Spleen (tissue), 11 donors: ENCODE measurements at regions not wholly inside any gene's neighbourhood (a gene's known extent, or its start where the extent isn't known, plus 50 kb on each side); places are given as distances from the start of the nearest gene placed in this dataset.

Experiments
- DNase-seq: peaks from one replicate; pipeline ENCODE4 v3.0.0-alpha.2; 2020
- H3K27ac ChIP-seq, 8 donors: fragments of 200-600 bp; sonication (generic) in 7 of 8; 1 replicate in 4 of 8; 2 replicates in 4 of 8; pipeline versions ENCODE4 v1.5.0 to v1.8.0; 2016 to 2021; ENCODE audit warnings: inconsistent platforms in 4 of 8, mild to moderate bottlenecking in 4 of 8, moderate library complexity in 1 of 8
- H3K27me3 ChIP-seq, 7 donors: fragments of 200-600 bp; sonication (generic) in 6 of 7; replicated peaks in 1 of 7; 1 replicate in 4 of 7; 2 replicates in 3 of 7; pipeline versions ENCODE4 v1.5.0 to v1.8.0; 2016 to 2021; ENCODE audit warnings: inconsistent platforms in 3 of 7, mild to moderate bottlenecking in 1 of 7
- H3K36me3 ChIP-seq, 6 donors: fragments of 200-600 bp; sonication (generic) in 5 of 6; 1 replicate in 4 of 6; 2 replicates in 2 of 6; pipeline versions ENCODE4 v1.5.0 to v1.8.0; 2016 to 2021; ENCODE audit warnings: inconsistent platforms in 2 of 6
- H3K4me1 ChIP-seq, 6 donors: fragments of 200-600 bp; sonication (generic) in 5 of 6; 1 replicate in 3 of 6; 2 replicates in 3 of 6; pipeline versions ENCODE4 v1.5.0 to v1.8.0; 2016 to 2021; ENCODE audit warnings: inconsistent platforms in 3 of 6
- H3K4me3 ChIP-seq, 8 donors: fragments of 200-600 bp; sonication (generic) in 7 of 8; 1 replicate in 4 of 8; 2 replicates in 4 of 8; pipeline versions ENCODE4 v1.5.0 to v1.8.0; 2016 to 2021; ENCODE audit warnings: inconsistent platforms in 4 of 8, mild to moderate bottlenecking in 4 of 8, moderate library complexity in 2 of 8
- H3K9me3 ChIP-seq, 8 donors: fragments of 200-600 bp; sonication (generic) in 7 of 8; 1 replicate in 4 of 8; 2 replicates in 4 of 8; pipeline versions ENCODE4 v1.5.0 to v1.8.0; 2016 to 2021; ENCODE audit warnings: inconsistent platforms in 4 of 8
- POLR2A ChIP-seq, 3 donors: fragments of 450-650 bp; IDR thresholded peaks; one replicate each; pipeline ENCODE4 v1.5.1; 2017; ENCODE audit warnings: antibody characterized with exemption in 3 of 3, mild to moderate bottlenecking in 1 of 3
- POLR2AphosphoS5 ChIP-seq, 3 donors: sonication (generic); formaldehyde crosslinking; IDR thresholded peaks; one replicate each; pipeline ENCODE4 v1.5.1; 2017; ENCODE audit warnings: antibody characterized with exemption in 3 of 3
- WGBS, 5 donors: extraction: QIAGEN DNeasy Blood & Tissue Kit in 3 of 5; methylation state at CpG; one replicate each; pipeline versions ENCODE4 v1.1.5 to v1.1.7; 2013 to 2018; 5-methylcytosine and 5-hydroxymethylcytosine counted together
- intact Hi-C: fragments of 100-400 bp; cut with DNase I; formaldehyde crosslinking; loops from one replicate; pipeline ENCODE4 v1.15.0; 2023; ENCODE audit warnings: low total_unique reads
- TF ChIP-seq, protein P1 (sequence below), 11 experiments: fragments of 200-600 bp in 7 of 11; fragments of 450-650 bp in 4 of 11; sonication (generic) in 4 of 11; IDR thresholded peaks in 8 of 11; conservative IDR thresholded peaks in 3 of 11; 1 replicate in 7 of 11; 2 replicates in 4 of 11; pipeline versions ENCODE4 v1.4.0 to v1.8.0; 2016 to 2021; ENCODE audit warnings: antibody characterized with exemption in 11 of 11, inconsistent platforms in 4 of 11, mild to moderate bottlenecking in 1 of 11
- donor health status: healthy with polysubstance abuse.
- donor health status: DM: no; HTN: no; CAD: no; lungs with moderate emphysema.
- donor health status: DM: no; HTN: no; CAD: no.
- donor health status: Bipolar disorder and iron deficiency.
- donor health status: healthy.
- donor health status: DM: no; HTN: no; CAD: no.
- donor health status: DM: yes; HTN: yes; CAD: no.

GRCh38 chr13:59384154-59384553 lies 779.6 kb downstream of the DIAPH3 start:
- 0 to 18% (median 7%) methylated on average over 1 of the region's 1 CpG for WGBS, 5 donors
- Histone ChIP-seq H3K4me3 (no peak overlapping the region), H3K4me1 (no peaks in the 10 kb centered on the region), H3K27ac (peak overlapping the region in 4 of 8 donors; percentile 26 to 58 (median 36)), H3K36me3 (no peaks in the 10 kb centered on the region), H3K9me3 (peaks cover 0 to 24% (median 13%) of the 10 kb centered on the region in 8 donors), H3K27me3 (no peaks in the 10 kb centered on the region)
- intact Hi-C loops = no loop called here
- no peak for DNase-seq
- TF ChIP-seq POLR2AphosphoS5 (IDR thresholded peaks at IDR 0.05) = peak in 1 of 3 donors; percentile 41
- TF ChIP-seq POLR2A (IDR thresholded peaks at IDR 0.05) = no peak

- no peak for DNase-seq
- no peak overlapping the region for H3K4me3 ChIP-seq
- TF ChIP-seq, protein P1, sequence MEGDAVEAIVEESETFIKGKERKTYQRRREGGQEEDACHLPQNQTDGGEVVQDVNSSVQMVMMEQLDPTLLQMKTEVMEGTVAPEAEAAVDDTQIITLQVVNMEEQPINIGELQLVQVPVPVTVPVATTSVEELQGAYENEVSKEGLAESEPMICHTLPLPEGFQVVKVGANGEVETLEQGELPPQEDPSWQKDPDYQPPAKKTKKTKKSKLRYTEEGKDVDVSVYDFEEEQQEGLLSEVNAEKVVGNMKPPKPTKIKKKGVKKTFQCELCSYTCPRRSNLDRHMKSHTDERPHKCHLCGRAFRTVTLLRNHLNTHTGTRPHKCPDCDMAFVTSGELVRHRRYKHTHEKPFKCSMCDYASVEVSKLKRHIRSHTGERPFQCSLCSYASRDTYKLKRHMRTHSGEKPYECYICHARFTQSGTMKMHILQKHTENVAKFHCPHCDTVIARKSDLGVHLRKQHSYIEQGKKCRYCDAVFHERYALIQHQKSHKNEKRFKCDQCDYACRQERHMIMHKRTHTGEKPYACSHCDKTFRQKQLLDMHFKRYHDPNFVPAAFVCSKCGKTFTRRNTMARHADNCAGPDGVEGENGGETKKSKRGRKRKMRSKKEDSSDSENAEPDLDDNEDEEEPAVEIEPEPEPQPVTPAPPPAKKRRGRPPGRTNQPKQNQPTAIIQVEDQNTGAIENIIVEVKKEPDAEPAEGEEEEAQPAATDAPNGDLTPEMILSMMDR (IDR thresholded peaks at IDR 0.05 in 8 of 11, conservative IDR thresholded peaks at IDR 0.05 in 3 of 11) = peak; percentile 42 to 79 (median 72)
- no peak for TF ChIP-seq POLR2A (IDR thresholded peaks at IDR 0.05)
- no peaks in the 10 kb centered on the region for H3K27me3 ChIP-seq
- H3K4me1 ChIP-seq = peaks cover 0 to 12% (median 4%) of the 10 kb centered on the region in 6 donors
- WGBS, 5 donors = 17 to 37% (median 30%) methylated on average over 2 of the region's 2 CpGs
- peak overlapping the region in 6 of 8 donors; percentile 2 to 62 (median 41) for H3K27ac ChIP-seq
- no peaks in the 10 kb centered on the region for H3K36me3 ChIP-seq
- H3K9me3 ChIP-seq = peaks cover 0 to 11% (median 3%) of the 10 kb centered on the region in 8 donors
- intact Hi-C loops = no loop called here
Observed at GRCh38 chr13:59391696-59392095, 772.0 kb downstream of the DIAPH3 start.

DNA sequence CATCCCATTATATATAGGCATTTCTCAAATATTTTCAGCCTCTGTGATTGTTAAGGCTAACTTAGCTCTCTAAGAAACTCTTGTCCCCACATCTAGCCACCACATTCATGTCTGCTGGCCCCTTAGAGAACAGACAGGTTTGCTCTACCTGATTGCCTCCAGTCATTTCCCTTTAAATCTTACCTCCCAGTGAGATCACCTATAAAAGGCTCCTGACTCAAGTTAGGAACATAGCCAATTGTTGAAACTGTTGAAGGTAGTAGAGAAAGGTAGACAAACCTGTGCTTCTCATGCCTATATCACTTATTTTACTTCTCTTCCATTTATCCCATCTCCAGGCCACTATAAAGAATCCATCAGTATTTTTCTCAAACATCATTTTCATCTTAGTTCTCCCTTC lies 771.4 kb downstream of the DIAPH3 start:
- H3K4me3 ChIP-seq = no peak overlapping the region
- TF ChIP-seq POLR2AphosphoS5 (IDR thresholded peaks at IDR 0.05) = no peak
- TF ChIP-seq, protein P1 (IDR thresholded peaks at IDR 0.05 in 8 of 11, conservative IDR thresholded peaks at IDR 0.05 in 3 of 11) = no peak
- TF ChIP-seq POLR2A (IDR thresholded peaks at IDR 0.05) = no peak
- H3K36me3 ChIP-seq = no peaks in the 10 kb centered on the region
- intact Hi-C loops = no loop called here
- peaks cover 0 to 12% (median 4%) of the 10 kb centered on the region in 6 donors for H3K4me1 ChIP-seq
- peaks cover 0 to under 1% (median 0%) of the 10 kb centered on the region in 7 donors for H3K27me3 ChIP-seq
- DNase-seq = no peak
- H3K9me3 ChIP-seq = peaks cover 0 to 8% (median 3%) of the 10 kb centered on the region in 8 donors
- H3K27ac ChIP-seq = peak overlapping the region in 3 of 8 donors; percentile 2 to 62 (median 44)

DNA sequence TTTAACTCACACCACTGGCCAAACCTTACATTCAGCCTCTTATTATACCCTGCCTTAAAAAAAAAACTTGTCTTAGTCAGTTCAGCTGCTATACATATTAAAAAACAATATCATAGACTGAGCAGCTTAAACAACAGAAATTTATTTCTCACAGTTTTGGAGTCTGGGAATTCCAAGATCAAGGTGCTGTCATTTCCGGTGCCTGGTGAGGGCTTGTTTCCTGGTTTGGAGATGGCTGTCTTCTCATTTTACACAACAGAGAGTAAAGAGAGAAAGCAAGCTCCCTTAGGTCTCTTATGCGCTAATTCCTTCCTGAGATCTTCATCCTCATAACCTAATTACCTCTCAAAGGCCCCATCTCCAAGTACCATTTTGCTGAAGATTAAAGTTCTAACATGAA lies 769.2 kb downstream of the DIAPH3 start:
- peaks cover 0 to 12% (median 4%) of the 10 kb centered on the region in 6 donors for H3K4me1 ChIP-seq
- peaks cover 0 to 2% (median 0%) of the 10 kb centered on the region in 7 donors for H3K27me3 ChIP-seq
- no peaks in the 10 kb centered on the region for H3K9me3 ChIP-seq
- 74 to 87% (median 81%) methylated on average over 2 of the region's 2 CpGs for WGBS, 5 donors
- no peaks in the 10 kb centered on the region for H3K36me3 ChIP-seq
- intact Hi-C loops = no loop called here
- DNase-seq = no peak
- H3K27ac ChIP-seq = no peak overlapping the region
- no peak overlapping the region for H3K4me3 ChIP-seq
- TF ChIP-seq POLR2A (IDR thresholded peaks at IDR 0.05) (no peak), POLR2AphosphoS5 (IDR thresholded peaks at IDR 0.05) (no peak)
- TF ChIP-seq, protein P1 (IDR thresholded peaks at IDR 0.05 in 8 of 11, conservative IDR thresholded peaks at IDR 0.05 in 3 of 11) = no peak

DNA sequence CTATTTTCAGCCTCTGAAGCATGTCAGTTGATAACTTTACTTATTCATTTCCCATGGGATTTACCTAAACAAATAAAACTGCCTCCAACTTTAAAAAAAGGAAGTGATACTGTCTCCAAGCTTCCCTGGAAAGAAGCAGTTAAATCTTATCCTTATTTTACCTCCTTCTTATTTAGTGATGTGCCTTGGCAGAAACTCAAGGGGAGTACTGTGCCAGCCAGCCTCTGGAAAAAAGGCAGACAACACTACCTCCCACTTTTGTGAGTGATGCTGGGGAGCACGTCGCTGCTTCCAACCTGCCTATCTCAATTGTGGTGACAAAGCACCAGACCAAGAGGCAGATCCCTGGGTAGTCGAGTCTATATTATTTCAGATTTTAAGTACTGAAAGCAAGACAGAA lies 765.6 kb downstream of the DIAPH3 start:
- TF ChIP-seq, protein P1 (IDR thresholded peaks at IDR 0.05 in 8 of 11, conservative IDR thresholded peaks at IDR 0.05 in 3 of 11) = no peak
- TF ChIP-seq POLR2AphosphoS5 (IDR thresholded peaks at IDR 0.05) = no peak
- no peak for TF ChIP-seq POLR2A (IDR thresholded peaks at IDR 0.05)
- Histone ChIP-seq H3K9me3 (peaks cover 0 to 3% (median 0%) of the 10 kb centered on the region in 8 donors), H3K27me3 (peaks cover 0 to 2% (median 0%) of the 10 kb centered on the region in 7 donors), H3K36me3 (no peaks in the 10 kb centered on the region), H3K4me1 (no peaks in the 10 kb centered on the region), H3K27ac (no peak overlapping the region), H3K4me3 (no peak overlapping the region)
- intact Hi-C loops = no loop called here
- WGBS, 5 donors = 49 to 78% (median 70%) methylated on average over 3 of the region's 3 CpGs
- DNase-seq = no peak
